ENCODE measurements at regions not wholly inside any gene's neighbourhood (a gene's known extent, or its start where the extent isn't known, plus 50 kb on each side); places are given as distances from the start of the nearest gene placed in this dataset.

- no peak for DNase-seq (ENCODE audit: low read depth, low spot score)
- TF ChIP-seq CTCF (IDR thresholded peaks at IDR 0.05) (no peak), TCF7L2 (IDR thresholded peaks at IDR 0.05; ENCODE audit: low read depth, low read length) (no peak), SIN3A (IDR thresholded peaks at IDR 0.05; ENCODE audit: borderline replicate concordance, insufficient read depth, low read depth, low read length) (no peak), POLR2AphosphoS5 (IDR thresholded peaks at IDR 0.05; ENCODE audit: low read depth, low read length) (no peak)
- TF ChIP-seq, protein P1, sequence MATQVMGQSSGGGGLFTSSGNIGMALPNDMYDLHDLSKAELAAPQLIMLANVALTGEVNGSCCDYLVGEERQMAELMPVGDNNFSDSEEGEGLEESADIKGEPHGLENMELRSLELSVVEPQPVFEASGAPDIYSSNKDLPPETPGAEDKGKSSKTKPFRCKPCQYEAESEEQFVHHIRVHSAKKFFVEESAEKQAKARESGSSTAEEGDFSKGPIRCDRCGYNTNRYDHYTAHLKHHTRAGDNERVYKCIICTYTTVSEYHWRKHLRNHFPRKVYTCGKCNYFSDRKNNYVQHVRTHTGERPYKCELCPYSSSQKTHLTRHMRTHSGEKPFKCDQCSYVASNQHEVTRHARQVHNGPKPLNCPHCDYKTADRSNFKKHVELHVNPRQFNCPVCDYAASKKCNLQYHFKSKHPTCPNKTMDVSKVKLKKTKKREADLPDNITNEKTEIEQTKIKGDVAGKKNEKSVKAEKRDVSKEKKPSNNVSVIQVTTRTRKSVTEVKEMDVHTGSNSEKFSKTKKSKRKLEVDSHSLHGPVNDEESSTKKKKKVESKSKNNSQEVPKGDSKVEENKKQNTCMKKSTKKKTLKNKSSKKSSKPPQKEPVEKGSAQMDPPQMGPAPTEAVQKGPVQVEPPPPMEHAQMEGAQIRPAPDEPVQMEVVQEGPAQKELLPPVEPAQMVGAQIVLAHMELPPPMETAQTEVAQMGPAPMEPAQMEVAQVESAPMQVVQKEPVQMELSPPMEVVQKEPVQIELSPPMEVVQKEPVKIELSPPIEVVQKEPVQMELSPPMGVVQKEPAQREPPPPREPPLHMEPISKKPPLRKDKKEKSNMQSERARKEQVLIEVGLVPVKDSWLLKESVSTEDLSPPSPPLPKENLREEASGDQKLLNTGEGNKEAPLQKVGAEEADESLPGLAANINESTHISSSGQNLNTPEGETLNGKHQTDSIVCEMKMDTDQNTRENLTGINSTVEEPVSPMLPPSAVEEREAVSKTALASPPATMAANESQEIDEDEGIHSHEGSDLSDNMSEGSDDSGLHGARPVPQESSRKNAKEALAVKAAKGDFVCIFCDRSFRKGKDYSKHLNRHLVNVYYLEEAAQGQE (IDR thresholded peaks at IDR 0.05; ENCODE audit: insufficient read depth in 1 of 2, low read depth in 2 of 2, low read length in 1 of 2), result no peak
- ChIA-PET CTCF (no interaction called here), POLR2A (no interaction called here)
- Histone ChIP-seq H3K36me3 (ENCODE audit: control insufficient read depth, insufficient read depth, low read length) (no peaks in the 10 kb centered on the region), H3K9me3 (ENCODE audit: control insufficient read depth, insufficient read depth, low read depth, low read length) (no peaks in the 10 kb centered on the region), H3K27me3 (ENCODE audit: control insufficient read depth, insufficient read depth, low read length) (no peaks in the 10 kb centered on the region), H3K4me3 (ENCODE audit: low read depth in 2 of 2, low read length in 2 of 2) (no peak overlapping the region), H3K4me1 (ENCODE audit: control insufficient read depth, insufficient read depth, low read length) (no peaks in the 10 kb centered on the region), H3K27ac (ENCODE audit: low read length) (no peak overlapping the region)
- ATAC-seq, result no peak
- intact Hi-C loops (cut with micrococcal nuclease; ENCODE audit: unreplicated experiment), result no loop called here
- in situ Hi-C loops (cut with HindIII; ENCODE audit: low pct_unique_long_range_greater_than_20kb, low sequenced_read_pairs), result no loop called here
- no TSS peak for BruUV-seq (replicated peaks)
Measured at GRCh38 chr4:35802644-35803043, 441.7 kb downstream of the ARAP2 start.

DNA sequence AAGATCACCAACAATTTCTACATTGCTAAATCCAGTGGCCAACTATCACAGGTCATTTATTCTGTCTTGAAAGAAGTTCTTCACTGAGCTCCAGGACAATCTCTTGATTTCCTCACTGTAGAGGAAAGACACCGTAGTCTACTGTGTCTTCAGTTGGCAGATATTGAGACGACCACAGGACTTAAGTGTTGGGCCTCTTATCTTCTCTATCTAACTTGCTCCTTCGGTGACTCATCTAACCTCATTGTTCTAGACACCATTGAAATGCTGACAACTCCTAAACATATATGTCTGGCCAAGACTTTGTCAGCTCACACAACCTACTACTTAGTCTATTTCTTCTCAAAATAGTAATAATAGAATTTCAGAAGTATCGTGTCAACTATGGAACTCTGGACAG is 425.8 kb downstream of the ARAP2 start:
- ATAC-seq (no peak), DNase-seq (ENCODE audit: low read depth, low spot score) (no peak)
- in situ Hi-C loops (cut with HindIII; ENCODE audit: low pct_unique_long_range_greater_than_20kb, low sequenced_read_pairs), result no loop called here
- POLR2A ChIA-PET, result no interaction called here
- no peaks in the 10 kb centered on the region for H3K4me1 ChIP-seq (ENCODE audit: control insufficient read depth, insufficient read depth, low read length)
- CTCF ChIA-PET, result no interaction called here
- BruUV-seq (replicated peaks), result no TSS peak
- H3K27ac ChIP-seq (ENCODE audit: low read length), result no peak overlapping the region
- intact Hi-C loops (cut with micrococcal nuclease; ENCODE audit: unreplicated experiment), result no loop called here
- H3K4me3 ChIP-seq (ENCODE audit: low read depth in 2 of 2, low read length in 2 of 2), result no peak overlapping the region
- H3K9me3 ChIP-seq (ENCODE audit: control insufficient read depth, insufficient read depth, low read depth, low read length), result no peaks in the 10 kb centered on the region
- no peaks in the 10 kb centered on the region for H3K27me3 ChIP-seq (ENCODE audit: control insufficient read depth, insufficient read depth, low read length)
- H3K36me3 ChIP-seq (ENCODE audit: control insufficient read depth, insufficient read depth, low read length), result no peaks in the 10 kb centered on the region
- TF ChIP-seq POLR2AphosphoS5 (IDR thresholded peaks at IDR 0.05; ENCODE audit: low read depth, low read length) (no peak), SIN3A (IDR thresholded peaks at IDR 0.05; ENCODE audit: borderline replicate concordance, insufficient read depth, low read depth, low read length) (no peak), TCF7L2 (IDR thresholded peaks at IDR 0.05; ENCODE audit: low read depth, low read length) (no peak)
- TF ChIP-seq, protein P1 (IDR thresholded peaks at IDR 0.05; ENCODE audit: insufficient read depth in 1 of 2, low read depth in 2 of 2, low read length in 1 of 2), result no peak

Measured in Panc1 (cell line).